ENCODE measurements at regions not wholly inside any gene's neighbourhood (a gene's known extent, or its start where the extent isn't known, plus 50 kb on each side); places are given as distances from the start of the nearest gene placed in this dataset.

GRCh38 chr12:131550121-131550520 is 160.8 kb upstream of the SFSWAP start (continued):
- TF ChIP-seq ZNF609 (CRISPR knock-in tag; IDR thresholded peaks at IDR 0.05; ENCODE audit: borderline replicate concordance) (no peak), THAP7 (CRISPR knock-in tag; IDR thresholded peaks at IDR 0.05) (no peak), E2F8 (IDR thresholded peaks at IDR 0.05; ENCODE audit: low read depth, partially characterized antibody) (no peak)
